ENCODE measurements at regions not wholly inside any gene's neighbourhood (a gene's known extent, or its start where the extent isn't known, plus 50 kb on each side); places are given as distances from the start of the nearest gene placed in this dataset.
"Not testable (repeated sequence)": the region's sequence is repeated elsewhere in the genome, so short reads cannot be mapped to it uniquely, and the experiment has no call there.

DNA sequence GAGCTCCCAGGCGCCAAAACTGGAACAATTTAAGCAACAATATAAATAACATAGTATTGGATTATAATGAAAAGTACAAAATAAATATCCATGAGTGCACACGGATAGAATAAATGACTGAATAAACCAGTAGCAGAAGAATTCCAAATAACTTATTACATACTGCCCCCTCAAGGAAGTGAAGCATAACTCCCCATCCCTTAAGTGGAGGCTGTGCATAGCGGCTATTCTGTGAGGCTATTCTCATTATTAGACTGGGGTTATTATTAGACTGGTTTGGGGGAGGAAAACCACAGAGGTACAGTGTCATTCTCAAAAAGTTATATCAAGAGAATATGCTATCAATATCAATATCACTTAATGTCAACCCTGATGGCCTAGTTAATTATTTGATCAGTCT, 94.4 kb upstream of the SIRPA start:
- DNase-seq: peak in 2 of 3 donors; percentile 39 to 48
- Histone ChIP-seq H3K4me3 (ENCODE audit: control insufficient read depth in 1 of 7, extremely low read depth in 1 of 7, insufficient read depth in 4 of 7, low read depth in 2 of 7, low read length in 6 of 7) (no peak overlapping the region), H3K27me3 (replicated peaks in 2 of 5; ENCODE audit: control insufficient read depth in 4 of 5, insufficient read depth in 5 of 5, low read length in 4 of 5) (no peaks in the 10 kb centered on the region), H3K9me3 (ENCODE audit: control extremely low read depth in 1 of 5, control insufficient read depth in 4 of 5, insufficient read depth in 2 of 5, low read depth in 1 of 5, low read length in 4 of 5) (no peaks in the 10 kb centered on the region), H3K27ac (ENCODE audit: insufficient read depth in 1 of 2, low read depth in 1 of 2, low read length in 2 of 2, poor library complexity in 1 of 2, severe bottlenecking in 2 of 2) (no peak overlapping the region), H3K36me3 (ENCODE audit: control insufficient read depth in 4 of 4, insufficient read depth in 4 of 4, low read length in 3 of 4) (no peaks in the 10 kb centered on the region), H3K4me1 (ENCODE audit: control extremely low read depth in 1 of 4, control insufficient read depth in 4 of 4, insufficient read depth in 4 of 4, low read length in 3 of 4) (peaks cover 7 to 29% (median 26%) of the 10 kb centered on the region in 4 experiments)
- CTCF ChIA-PET: interaction anchor here (0.5 to 2.4 kb wide), 12 partner anchors 10 to 296 kb away, joined by 3 to 11 read pairs (median 4); no protein-coding TSS in a partner anchor
- POLR2A ChIA-PET: interaction anchor here (1.3 kb wide), 1 partner anchor 15 kb away, joined by 4 read pairs; no protein-coding TSS in a partner anchor
- WGBS (ENCODE audit: insufficient coverage): no CpG with 5 or more reads among the region's 3 CpGs

DNA sequence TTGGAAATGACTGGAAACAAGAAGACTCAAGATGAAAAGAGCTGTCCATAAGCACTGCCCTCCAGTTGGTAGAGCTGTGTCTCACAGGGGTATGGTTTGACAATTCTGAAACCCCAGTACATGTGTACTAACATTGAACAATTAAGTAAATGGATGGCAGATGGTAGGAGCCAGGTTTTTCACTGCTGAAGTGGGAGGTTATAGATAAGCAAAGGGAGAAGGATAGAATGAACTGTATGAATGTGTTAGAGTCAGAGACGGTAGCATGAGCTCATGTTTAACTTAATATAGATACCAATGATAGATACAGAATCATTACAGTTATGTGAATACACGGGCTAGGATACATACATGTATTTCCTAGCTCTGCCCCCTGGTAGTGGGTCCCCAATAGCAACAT, 95.0 kb upstream of the SIRPA start:
- Histone ChIP-seq H3K4me3 (ENCODE audit: control insufficient read depth in 1 of 7, extremely low read depth in 1 of 7, insufficient read depth in 4 of 7, low read depth in 2 of 7, low read length in 6 of 7) (no peak overlapping the region), H3K9me3 (ENCODE audit: control extremely low read depth in 1 of 5, control insufficient read depth in 4 of 5, insufficient read depth in 2 of 5, low read depth in 1 of 5, low read length in 4 of 5) (no peaks in the 10 kb centered on the region), H3K4me1 (ENCODE audit: control extremely low read depth in 1 of 4, control insufficient read depth in 4 of 4, insufficient read depth in 4 of 4, low read length in 3 of 4) (peaks cover 7 to 29% (median 26%) of the 10 kb centered on the region in 4 experiments), H3K27me3 (replicated peaks in 2 of 5; ENCODE audit: control insufficient read depth in 4 of 5, insufficient read depth in 5 of 5, low read length in 4 of 5) (no peaks in the 10 kb centered on the region), H3K36me3 (ENCODE audit: control insufficient read depth in 4 of 4, insufficient read depth in 4 of 4, low read length in 3 of 4) (no peaks in the 10 kb centered on the region), H3K27ac (ENCODE audit: insufficient read depth in 1 of 2, low read depth in 1 of 2, low read length in 2 of 2, poor library complexity in 1 of 2, severe bottlenecking in 2 of 2) (no peak overlapping the region)
- no peak for DNase-seq
- CTCF ChIA-PET: interaction anchor here (0.5 to 1.9 kb wide), 12 partner anchors 9 to 289 kb away, joined by 3 to 8 read pairs (median 4); no protein-coding TSS in a partner anchor
- WGBS (ENCODE audit: insufficient coverage): no CpG with 5 or more reads among the region's 2 CpGs
- POLR2A ChIA-PET: interaction anchor here (1.3 kb wide), 1 partner anchor 14 kb away, joined by 4 read pairs; no protein-coding TSS in a partner anchor

DNA sequence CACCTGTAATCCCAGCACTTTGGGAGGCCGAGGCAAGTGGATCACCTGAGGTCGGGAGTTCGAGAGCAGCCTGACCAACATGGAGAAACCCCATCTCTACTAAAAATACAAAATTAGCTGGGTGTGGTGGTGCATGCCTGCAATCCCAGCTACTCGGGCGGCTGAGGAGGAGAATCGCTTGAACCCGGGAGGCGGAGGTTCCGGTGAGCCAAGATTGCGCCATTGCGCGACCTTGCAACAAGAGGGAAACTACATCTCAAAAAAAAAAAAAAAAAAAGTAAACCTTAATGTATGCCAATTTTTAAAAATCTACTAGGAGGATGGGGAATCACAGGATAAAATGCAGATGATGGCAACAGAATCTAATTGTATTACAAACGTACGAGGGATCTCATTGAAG, 95.5 kb upstream of the SIRPA start:
- H3K4me3 ChIP-seq (ENCODE audit: control insufficient read depth in 1 of 7, extremely low read depth in 1 of 7, insufficient read depth in 4 of 7, low read depth in 2 of 7, low read length in 6 of 7); H3K27me3 ChIP-seq (replicated peaks in 2 of 5; ENCODE audit: control insufficient read depth in 4 of 5, insufficient read depth in 5 of 5, low read length in 4 of 5); H3K9me3 ChIP-seq (ENCODE audit: control extremely low read depth in 1 of 5, control insufficient read depth in 4 of 5, insufficient read depth in 2 of 5, low read depth in 1 of 5, low read length in 4 of 5); H3K36me3 ChIP-seq (ENCODE audit: control insufficient read depth in 4 of 4, insufficient read depth in 4 of 4, low read length in 3 of 4); H3K27ac ChIP-seq (ENCODE audit: insufficient read depth in 1 of 2, low read depth in 1 of 2, low read length in 2 of 2, poor library complexity in 1 of 2, severe bottlenecking in 2 of 2); DNase-seq: not testable (repeated sequence)
- WGBS (ENCODE audit: insufficient coverage): 91% methylated on average over 4 of the region's 14 CpGs
- H3K4me1 ChIP-seq (ENCODE audit: control extremely low read depth in 1 of 4, control insufficient read depth in 4 of 4, insufficient read depth in 4 of 4, low read length in 3 of 4): peaks cover 7 to 29% (median 26%) of the 10 kb centered on the region in 4 experiments
- ChIA-PET POLR2A (interaction anchor here (1.3 kb wide), 1 partner anchor 14 kb away, joined by 4 read pairs; no protein-coding TSS in a partner anchor), CTCF (interaction anchor here (0.6 to 1.9 kb wide), 10 partner anchors 9 to 289 kb away, joined by 3 to 8 read pairs (median 4); no protein-coding TSS in a partner anchor)

DNA sequence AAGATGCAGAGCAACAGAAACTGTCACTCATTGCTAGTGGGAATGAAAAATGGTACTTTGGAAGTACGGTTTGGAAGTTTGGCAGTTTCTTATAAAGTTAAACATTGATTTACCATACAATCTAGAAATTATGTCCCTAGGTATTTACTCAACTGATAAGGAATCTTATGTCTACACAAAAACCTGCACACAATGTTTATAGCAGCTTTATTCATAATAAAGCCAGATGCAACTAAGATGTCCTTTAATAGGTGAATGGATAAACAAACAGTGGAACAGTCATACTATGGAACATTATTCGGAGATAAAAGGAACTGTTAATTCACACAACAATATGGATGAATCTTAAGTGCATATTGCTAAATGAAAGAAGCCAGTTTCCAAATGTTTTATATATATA, 96.2 kb upstream of the SIRPA start:
- ChIA-PET CTCF (interaction anchor here (0.6 to 2.7 kb wide), 3 partner anchors 35 to 290 kb away, joined by 3 to 10 read pairs (median 3); no protein-coding TSS in a partner anchor), POLR2A (no interaction called here)
- H3K27ac ChIP-seq (ENCODE audit: insufficient read depth in 1 of 2, low read depth in 1 of 2, low read length in 2 of 2, poor library complexity in 1 of 2, severe bottlenecking in 2 of 2): no peak overlapping the region
- H3K9me3 ChIP-seq (ENCODE audit: control extremely low read depth in 1 of 5, control insufficient read depth in 4 of 5, insufficient read depth in 2 of 5, low read depth in 1 of 5, low read length in 4 of 5): no peaks in the 10 kb centered on the region
- no peaks in the 10 kb centered on the region for H3K36me3 ChIP-seq (ENCODE audit: control insufficient read depth in 4 of 4, insufficient read depth in 4 of 4, low read length in 3 of 4)
- no peaks in the 10 kb centered on the region for H3K27me3 ChIP-seq (replicated peaks in 2 of 5; ENCODE audit: control insufficient read depth in 4 of 5, insufficient read depth in 5 of 5, low read length in 4 of 5)
- H3K4me1 ChIP-seq (ENCODE audit: control extremely low read depth in 1 of 4, control insufficient read depth in 4 of 4, insufficient read depth in 4 of 4, low read length in 3 of 4): peaks cover 4 to 24% (median 19%) of the 10 kb centered on the region in 4 experiments
- DNase-seq: no peak
- no peak overlapping the region for H3K4me3 ChIP-seq (ENCODE audit: control insufficient read depth in 1 of 7, extremely low read depth in 1 of 7, insufficient read depth in 4 of 7, low read depth in 2 of 7, low read length in 6 of 7)
- WGBS (ENCODE audit: insufficient coverage): no CpG with 5 or more reads among the region's 2 CpGs

DNA sequence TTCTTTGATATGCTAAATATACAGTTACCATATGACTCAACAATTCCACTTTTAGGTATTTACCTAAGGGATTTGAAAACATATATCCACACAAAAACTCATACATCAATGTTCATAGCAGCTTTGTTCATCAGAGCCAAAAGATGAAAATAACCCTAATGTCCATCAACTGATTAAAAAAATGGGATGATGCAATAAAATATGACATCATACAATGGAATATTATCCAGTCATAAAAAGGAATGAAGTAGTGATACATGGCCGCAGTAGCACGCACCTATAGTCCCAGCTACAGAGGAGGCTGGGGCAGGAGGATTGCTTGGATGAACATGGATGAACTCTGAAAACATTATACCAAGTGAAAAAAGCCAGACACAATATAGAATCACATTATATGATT, 101.4 kb upstream of the SIRPA start:
- whole genome bisulfite sequencing (ENCODE audit: insufficient coverage): no CpG with 5 or more reads among the region's 2 CpGs
- ChIA-PET POLR2A (no interaction called here), CTCF (interaction anchor here (0.9 kb wide), 1 partner anchor 88 kb away, joined by 4 read pairs; no protein-coding TSS in a partner anchor)

DNA sequence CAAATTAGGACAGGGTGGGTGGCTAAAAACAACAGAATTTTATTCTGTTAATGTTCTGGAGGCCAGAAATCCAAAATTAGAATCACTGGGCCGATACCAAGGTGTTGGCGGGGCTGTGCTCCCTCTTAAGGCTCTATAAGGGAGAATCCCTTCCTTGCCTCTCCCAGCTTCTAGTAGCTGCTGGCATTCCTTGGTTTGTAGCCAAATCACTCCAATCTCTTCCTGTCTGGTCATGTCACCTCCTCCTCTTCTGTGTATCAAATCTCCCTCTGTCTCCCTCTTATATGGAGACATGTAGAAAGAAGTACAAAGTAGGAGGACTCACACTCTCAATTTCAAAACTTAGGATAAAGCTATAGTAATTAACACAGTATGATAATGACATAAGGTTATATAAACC, 102.9 kb upstream of the SIRPA start:
- Histone ChIP-seq H3K9me3 (ENCODE audit: control extremely low read depth in 1 of 5, control insufficient read depth in 4 of 5, insufficient read depth in 2 of 5, low read depth in 1 of 5, low read length in 4 of 5) (no peaks in the 10 kb centered on the region), H3K36me3 (ENCODE audit: control insufficient read depth in 4 of 4, insufficient read depth in 4 of 4, low read length in 3 of 4) (no peaks in the 10 kb centered on the region), H3K4me1 (ENCODE audit: control extremely low read depth in 1 of 4, control insufficient read depth in 4 of 4, insufficient read depth in 4 of 4, low read length in 3 of 4) (no peaks in the 10 kb centered on the region), H3K4me3 (ENCODE audit: control insufficient read depth in 1 of 7, extremely low read depth in 1 of 7, insufficient read depth in 4 of 7, low read depth in 2 of 7, low read length in 6 of 7) (no peak overlapping the region), H3K27ac (ENCODE audit: insufficient read depth in 1 of 2, low read depth in 1 of 2, low read length in 2 of 2, poor library complexity in 1 of 2, severe bottlenecking in 2 of 2) (no peak overlapping the region), H3K27me3 (replicated peaks in 2 of 5; ENCODE audit: control insufficient read depth in 4 of 5, insufficient read depth in 5 of 5, low read length in 4 of 5) (peaks cover 0 to 4% (median 0%) of the 10 kb centered on the region in 5 experiments)
- ChIA-PET POLR2A (interaction anchor here (0.6 kb wide), 1 partner anchor 27 kb away, joined by 3 read pairs; no protein-coding TSS in a partner anchor), CTCF (interaction anchor here (0.7 to 1.2 kb wide), 3 partner anchors 9 to 28 kb away, joined by 3 to 6 read pairs (median 3); no protein-coding TSS in a partner anchor)
- no peak for DNase-seq
- no CpG with 5 or more reads among the region's 2 CpGs for WGBS (ENCODE audit: insufficient coverage)

More for the DNA sequence above, 101.4 kb upstream of the SIRPA start:
- DNase-seq: no peak
- no peaks in the 10 kb centered on the region for H3K36me3 ChIP-seq (ENCODE audit: control insufficient read depth in 4 of 4, insufficient read depth in 4 of 4, low read length in 3 of 4)
- H3K4me1 ChIP-seq (ENCODE audit: control extremely low read depth in 1 of 4, control insufficient read depth in 4 of 4, insufficient read depth in 4 of 4, low read length in 3 of 4): no peaks in the 10 kb centered on the region
- peaks cover 0 to 4% (median 0%) of the 10 kb centered on the region in 5 experiments for H3K27me3 ChIP-seq (replicated peaks in 2 of 5; ENCODE audit: control insufficient read depth in 4 of 5, insufficient read depth in 5 of 5, low read length in 4 of 5)
- no peak overlapping the region for H3K4me3 ChIP-seq (ENCODE audit: control insufficient read depth in 1 of 7, extremely low read depth in 1 of 7, insufficient read depth in 4 of 7, low read depth in 2 of 7, low read length in 6 of 7)
- no peaks in the 10 kb centered on the region for H3K9me3 ChIP-seq (ENCODE audit: control extremely low read depth in 1 of 5, control insufficient read depth in 4 of 5, insufficient read depth in 2 of 5, low read depth in 1 of 5, low read length in 4 of 5)
- H3K27ac ChIP-seq (ENCODE audit: insufficient read depth in 1 of 2, low read depth in 1 of 2, low read length in 2 of 2, poor library complexity in 1 of 2, severe bottlenecking in 2 of 2): no peak overlapping the region

DNA sequence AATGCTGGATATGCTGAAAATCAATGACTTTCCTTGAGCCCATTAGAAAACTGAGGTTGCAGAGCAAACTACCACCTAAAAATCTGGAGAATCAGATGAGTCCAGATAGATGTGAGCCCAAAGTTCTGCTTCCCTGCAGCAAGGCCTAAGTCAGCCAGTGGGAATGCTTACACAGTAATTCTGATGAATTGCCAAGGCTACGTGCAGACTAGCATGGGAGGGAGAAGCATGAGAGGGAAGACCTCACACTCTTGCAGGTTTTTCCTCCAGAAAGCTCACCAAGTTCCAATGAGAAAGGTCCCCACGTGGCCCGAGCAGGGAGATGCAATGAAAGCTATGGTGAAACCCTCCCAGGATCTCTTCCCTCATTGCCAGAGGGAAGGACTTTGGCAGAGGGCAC, 104.8 kb upstream of the SIRPA start:
- Histone ChIP-seq H3K4me1 (ENCODE audit: control extremely low read depth in 1 of 4, control insufficient read depth in 4 of 4, insufficient read depth in 4 of 4, low read length in 3 of 4) (peaks cover 8 to 14% (median 12%) of the 10 kb centered on the region in 4 experiments), H3K36me3 (ENCODE audit: control insufficient read depth in 4 of 4, insufficient read depth in 4 of 4, low read length in 3 of 4) (no peaks in the 10 kb centered on the region), H3K4me3 (ENCODE audit: control insufficient read depth in 1 of 7, extremely low read depth in 1 of 7, insufficient read depth in 4 of 7, low read depth in 2 of 7, low read length in 6 of 7) (no peak overlapping the region), H3K27ac (ENCODE audit: insufficient read depth in 1 of 2, low read depth in 1 of 2, low read length in 2 of 2, poor library complexity in 1 of 2, severe bottlenecking in 2 of 2) (no peak overlapping the region), H3K27me3 (replicated peaks in 2 of 5; ENCODE audit: control insufficient read depth in 4 of 5, insufficient read depth in 5 of 5, low read length in 4 of 5) (peaks cover 0 to 4% (median 0%) of the 10 kb centered on the region in 5 experiments), H3K9me3 (ENCODE audit: control extremely low read depth in 1 of 5, control insufficient read depth in 4 of 5, insufficient read depth in 2 of 5, low read depth in 1 of 5, low read length in 4 of 5) (no peaks in the 10 kb centered on the region)
- CTCF ChIA-PET: interaction anchor here (1.0 to 1.7 kb wide), 3 partner anchors 10 to 13 kb away, joined by 3 to 6 read pairs (median 3); no protein-coding TSS in a partner anchor
- no CpG with 5 or more reads among the region's 3 CpGs for WGBS (ENCODE audit: insufficient coverage)
- no peak for DNase-seq
- POLR2A ChIA-PET: interaction anchor here (0.6 kb wide), 1 partner anchor 108 kb away, joined by 3 read pairs; no protein-coding TSS in a partner anchor
